Liver (tissue), 8 donors: ENCODE measurements at regions not wholly inside any gene's neighbourhood (a gene's known extent, or its start where the extent isn't known, plus 50 kb on each side); places are given as distances from the start of the nearest gene placed in this dataset.

ENCODE experiments used
- DNase-seq: peaks from one replicate; pipeline ENCODE4 v3.0.0-alpha.2; 2017; ENCODE audit warnings: low spot score
- H3K27ac ChIP-seq, 2 donors: one replicate each; pipeline ENCODE4 v1.7.0; 2013; ENCODE audit warnings: inconsistent platforms in 2 of 2, low read length in 2 of 2, control low read depth in 1 of 2, low read depth in 1 of 2, mild to moderate bottlenecking in 1 of 2
- H3K27me3 ChIP-seq, 4 donors: one replicate each; pipeline versions ENCODE4 v1.6.1 to v1.7.0; 2013; ENCODE audit warnings: low read length in 3 of 4, inconsistent platforms in 1 of 4, mild to moderate bottlenecking in 1 of 4, moderate library complexity in 1 of 4; ENCODE audit not compliant: control insufficient read depth in 4 of 4, insufficient read depth in 4 of 4
- H3K36me3 ChIP-seq, 4 donors: one replicate each; pipeline versions ENCODE4 v1.6.1 to v1.7.0; 2013; ENCODE audit warnings: low read length in 3 of 4, mild to moderate bottlenecking in 3 of 4, low read depth in 1 of 4, moderate library complexity in 1 of 4; ENCODE audit not compliant: control insufficient read depth in 4 of 4, insufficient read depth in 3 of 4
- H3K4me1 ChIP-seq, 4 donors: one replicate each; pipeline versions ENCODE4 v1.6.1 to v1.7.0; 2013; ENCODE audit warnings: low read length in 3 of 4, mild to moderate bottlenecking in 3 of 4, moderate library complexity in 1 of 4; ENCODE audit not compliant: control insufficient read depth in 4 of 4, insufficient read depth in 4 of 4
- H3K4me3 ChIP-seq, 3 donors: one replicate each; pipeline versions ENCODE4 v1.6.1 to v1.7.0; 2013; ENCODE audit warnings: low read length in 3 of 3, control low read depth in 1 of 3, low read depth in 1 of 3, mild to moderate bottlenecking in 1 of 3
- H3K9ac ChIP-seq, 2 donors: one replicate each; pipeline ENCODE4 v1.7.0; 2013; ENCODE audit warnings: low read length in 2 of 2, mild to moderate bottlenecking in 2 of 2, moderate library complexity in 2 of 2, control low read depth in 1 of 2, low read depth in 1 of 2
- H3K9me3 ChIP-seq, 4 donors: one replicate each; pipeline versions ENCODE4 v1.6.1 to v1.7.0; 2013; ENCODE audit warnings: low read length in 3 of 4; ENCODE audit not compliant: control insufficient read depth in 4 of 4
- ATF3 ChIP-seq: IDR thresholded peaks from 2 replicates; pipeline ENCODE4 v1.6.1; 2016; ENCODE audit warnings: antibody characterized with exemption
- CTCF ChIP-seq: fragments of 150-350 bp; IDR thresholded peaks from 2 replicates; pipeline ENCODE4 v1.5.1; 2017; ENCODE audit warnings: improper control_type of control experiment, low read depth, low read length; ENCODE audit not compliant: missing input control
- EGR1 ChIP-seq, 2 donors: IDR thresholded peaks; 2 replicates each; pipeline ENCODE4 v1.6.1; 2016 to 2018; ENCODE audit warnings: antibody characterized with exemption in 2 of 2, low read depth in 2 of 2
- FOXA1 ChIP-seq: IDR thresholded peaks from 2 replicates; pipeline ENCODE4 v1.6.1; 2016; ENCODE audit warnings: antibody characterized with exemption
- FOXA2 ChIP-seq: IDR thresholded peaks from 2 replicates; pipeline ENCODE4 v1.6.1; 2016; ENCODE audit warnings: antibody characterized with exemption
- GABPA ChIP-seq, 2 donors: IDR thresholded peaks in 1 of 2; conservative IDR thresholded peaks in 1 of 2; 2 replicates each; pipeline ENCODE4 v1.6.1; 2016; ENCODE audit warnings: antibody characterized with exemption in 2 of 2, mild to moderate bottlenecking in 1 of 2, moderate library complexity in 1 of 2
- HNF4G ChIP-seq: IDR thresholded peaks from 2 replicates; pipeline ENCODE4 v1.6.1; 2016; ENCODE audit warnings: antibody characterized with exemption
- JUND ChIP-seq, 2 donors: IDR thresholded peaks; 2 replicates each; pipeline ENCODE4 v1.6.1; 2016; ENCODE audit warnings: antibody characterized with exemption in 2 of 2
- MAX ChIP-seq: IDR thresholded peaks from 2 replicates; pipeline ENCODE4 v1.6.1; 2016; ENCODE audit warnings: antibody characterized with exemption
- NR2F2 ChIP-seq: IDR thresholded peaks from 2 replicates; pipeline ENCODE4 v1.6.1; 2016; ENCODE audit warnings: antibody characterized with exemption
- RAD21 ChIP-seq, 2 donors: IDR thresholded peaks; 2 replicates each; pipeline ENCODE4 v1.6.1; 2016; ENCODE audit warnings: antibody characterized with exemption in 2 of 2, mild to moderate bottlenecking in 2 of 2
- REST ChIP-seq: IDR thresholded peaks from 2 replicates; pipeline ENCODE4 v1.6.1; 2016; ENCODE audit warnings: antibody characterized with exemption, mild to moderate bottlenecking
- YY1 ChIP-seq: IDR thresholded peaks from 2 replicates; pipeline ENCODE4 v1.6.1; 2016; ENCODE audit warnings: antibody characterized with exemption, mild to moderate bottlenecking
- ZBTB33 ChIP-seq: IDR thresholded peaks from 2 replicates; pipeline ENCODE4 v1.6.1; 2016; ENCODE audit warnings: antibody characterized with exemption
- WGBS: extraction: QIAGEN DNeasy Blood & Tissue Kit; methylation state at CpG from one replicate; pipeline ENCODE4 v1.1.7; 2013; 5-methylcytosine and 5-hydroxymethylcytosine counted together
- donor health status: healthy.
- donor health status: healthy.
- donor health status: healthy.
- donor health status: healthy.
- donor health status: healthy.

GRCh38 chr11:135022454-135022853, 610.4 kb upstream of the B3GAT1 start:
- no peaks in the 10 kb centered on the region for H3K9me3 ChIP-seq
- no peak overlapping the region for H3K27ac ChIP-seq
- H3K9ac ChIP-seq = no peak overlapping the region
- H3K4me1 ChIP-seq = no peaks in the 10 kb centered on the region
- peaks cover 0 to under 1% (median 0%) of the 10 kb centered on the region in 4 donors for H3K27me3 ChIP-seq
- WGBS = 76% methylated on average over 4 of the region's 4 CpGs
- no peaks in the 10 kb centered on the region for H3K36me3 ChIP-seq
- DNase-seq = no peak
- no peak for TF ChIP-seq FOXA2
- no peak for TF ChIP-seq CTCF
- TF ChIP-seq EGR1 (IDR thresholded peaks at IDR 0.05; ENCODE audit: low read depth in 2 of 2) = no peak
- no peak for TF ChIP-seq NR2F2
- no peak for TF ChIP-seq ZBTB33
- TF ChIP-seq YY1 = no peak
- TF ChIP-seq HNF4G = no peak
- no peak overlapping the region for H3K4me3 ChIP-seq

GRCh38 chr11:135019899-135020298, 607.9 kb upstream of the B3GAT1 start:
- WGBS = 73% methylated on average over 4 of the region's 4 CpGs
- DNase-seq = no peak
- TF ChIP-seq ATF3 (no peak), GABPA (IDR thresholded peaks at IDR 0.05 in 1 of 2, conservative IDR thresholded peaks at IDR 0.05 in 1 of 2) (no peak), JUND (IDR thresholded peaks at IDR 0.05) (no peak), NR2F2 (no peak), ZBTB33 (no peak), REST (no peak), FOXA1 (no peak), MAX (no peak), RAD21 (IDR thresholded peaks at IDR 0.05) (no peak), HNF4G (no peak)

More at GRCh38 chr11:135019899-135020298, 607.9 kb upstream of the B3GAT1 start:
- Histone ChIP-seq H3K27ac (no peak overlapping the region), H3K9me3 (no peaks in the 10 kb centered on the region), H3K27me3 (peaks cover 0 to 6% (median 0%) of the 10 kb centered on the region in 4 donors), H3K9ac (no peak overlapping the region), H3K36me3 (no peaks in the 10 kb centered on the region), H3K4me3 (no peak overlapping the region), H3K4me1 (no peaks in the 10 kb centered on the region)
